ENCODE measurements at regions not wholly inside any gene's neighbourhood (a gene's known extent, or its start where the extent isn't known, plus 50 kb on each side); places are given as distances from the start of the nearest gene placed in this dataset.

DNA sequence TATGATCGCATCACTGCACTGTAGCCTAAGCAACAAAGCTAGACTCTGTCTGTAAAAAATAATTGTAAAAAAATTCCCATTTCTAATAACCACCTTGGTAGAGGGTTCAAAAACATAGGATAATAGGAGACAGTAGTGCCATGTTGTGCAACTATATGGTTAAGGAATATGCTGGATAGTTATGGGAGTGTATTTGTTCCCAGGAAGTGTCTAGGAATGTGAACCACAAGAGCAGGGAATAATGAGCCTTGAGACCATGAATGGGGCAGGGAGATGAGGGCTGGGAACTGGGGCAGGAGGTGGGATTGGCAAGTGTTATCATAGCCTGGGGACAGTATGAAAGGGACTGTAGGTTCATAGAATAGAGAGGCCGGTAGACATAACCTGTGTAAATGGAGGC, 50.4 kb downstream of the RUSC2 start:
- no peak for TF ChIP-seq CTCF (conservative IDR thresholded peaks at IDR 0.05; ENCODE audit: low read depth, low read length)
- H3K4me3 ChIP-seq (ENCODE audit: low read length): no peak overlapping the region
- no peak for DNase-seq (ENCODE audit: low read depth)

- no peak for TF ChIP-seq CTCF (conservative IDR thresholded peaks at IDR 0.05; ENCODE audit: low read depth, low read length)
These were observed 56.9 kb downstream of the RUSC2 start for GRCh38 chr9:35546853-35547252.

DNA sequence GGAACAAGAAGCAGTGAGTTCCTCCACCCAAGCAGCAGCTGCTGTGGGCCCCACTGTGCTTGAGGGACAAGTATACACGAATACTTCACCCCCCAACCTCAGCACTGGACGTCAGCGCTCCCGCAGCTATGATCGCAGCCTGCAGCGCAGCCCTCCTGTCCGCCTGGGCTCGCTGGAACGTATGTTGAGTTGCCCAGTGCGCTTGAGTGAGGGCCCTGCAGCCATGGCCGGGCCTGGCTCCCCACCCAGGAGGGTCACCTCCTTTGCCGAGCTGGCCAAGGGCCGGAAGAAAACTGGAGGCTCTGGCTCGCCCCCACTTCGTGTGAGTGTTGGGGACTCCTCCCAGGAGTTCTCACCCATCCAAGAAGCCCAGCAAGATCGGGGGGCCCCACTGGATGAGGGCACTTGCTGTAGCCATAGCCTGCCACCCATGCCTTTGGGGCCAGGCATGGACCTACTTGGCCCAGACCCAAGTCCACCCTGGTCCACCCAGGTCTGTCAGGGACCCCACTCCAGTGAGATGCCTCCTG, 57.1 kb upstream of the TESK1 start:
- DNase-seq (ENCODE audit: low read depth): no peak
- H3K4me3 ChIP-seq (ENCODE audit: low read length): no peak overlapping the region
- TF ChIP-seq CTCF (conservative IDR thresholded peaks at IDR 0.05; ENCODE audit: low read depth, low read length): no peak

More at GRCh38 chr9:35546853-35547252, 56.9 kb downstream of the RUSC2 start:
- no peak overlapping the region for H3K4me3 ChIP-seq (ENCODE audit: low read length)
- no peak for DNase-seq (ENCODE audit: low read depth)

GRCh38 chr9:35548571-35548970, 56.5 kb upstream of the TESK1 start:
- no peak overlapping the region for H3K4me3 ChIP-seq (ENCODE audit: low read length)
- DNase-seq (ENCODE audit: low read depth): no peak
- no peak for TF ChIP-seq CTCF (conservative IDR thresholded peaks at IDR 0.05; ENCODE audit: low read depth, low read length)

- TF ChIP-seq CTCF (conservative IDR thresholded peaks at IDR 0.05; ENCODE audit: low read depth, low read length): no peak
- no peak for DNase-seq (ENCODE audit: low read depth)
- no peak overlapping the region for H3K4me3 ChIP-seq (ENCODE audit: low read length)
These were observed 55.6 kb upstream of the TESK1 start for GRCh38 chr9:35549441-35549840.

DNA sequence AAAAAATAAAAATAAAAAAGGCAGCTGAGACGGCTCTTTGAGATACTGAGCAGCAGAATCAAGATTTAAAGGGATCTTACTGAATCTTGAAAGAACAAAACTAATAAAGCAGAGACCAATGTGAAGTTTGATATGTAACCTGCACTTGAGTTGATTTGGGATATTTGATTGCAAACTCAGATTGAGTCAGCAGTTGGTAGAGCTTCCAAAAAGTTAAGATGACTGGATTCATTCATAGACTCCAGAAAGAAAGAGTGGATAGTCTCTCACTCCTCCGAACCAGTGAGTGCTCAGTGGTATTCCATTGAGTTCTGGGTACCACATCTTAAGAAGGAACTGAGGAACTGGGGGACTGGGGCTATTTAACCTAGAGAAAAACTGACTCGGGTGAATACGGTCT, 52.7 kb upstream of the TESK1 start:
- DNase-seq (ENCODE audit: low read depth): no peak
- no peak for TF ChIP-seq CTCF (conservative IDR thresholded peaks at IDR 0.05; ENCODE audit: low read depth, low read length)
- no peak overlapping the region for H3K4me3 ChIP-seq (ENCODE audit: low read length)

DNA sequence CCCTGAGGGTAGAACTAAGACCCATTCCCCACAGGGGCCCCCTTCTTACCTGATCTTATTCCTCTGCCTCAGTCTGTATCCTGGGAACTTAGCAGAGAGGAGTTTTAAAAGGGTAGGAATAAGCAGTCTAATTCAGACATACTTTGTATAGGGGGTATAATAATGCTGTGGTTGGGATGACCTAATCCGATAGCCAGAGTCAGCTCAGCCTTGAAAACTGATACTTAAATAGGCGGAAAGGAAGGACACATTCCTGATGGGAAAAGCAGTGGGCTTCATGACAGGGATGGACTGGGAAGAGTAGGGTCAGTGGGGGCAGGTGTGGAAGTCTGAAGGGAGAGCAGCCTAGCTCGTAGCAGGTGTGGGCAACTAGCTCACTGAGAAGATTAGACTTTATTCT, 52.2 kb upstream of the TESK1 start:
- no peak overlapping the region for H3K4me3 ChIP-seq (ENCODE audit: low read length)
- no peak for DNase-seq (ENCODE audit: low read depth)
- TF ChIP-seq CTCF (conservative IDR thresholded peaks at IDR 0.05; ENCODE audit: low read depth, low read length): no peak

All from retinal pigment epithelial cell (primary cell).